Suprapubic skin (tissue), 4 donors: ENCODE measurements at regions not wholly inside any gene's neighbourhood (a gene's known extent, or its start where the extent isn't known, plus 50 kb on each side); places are given as distances from the start of the nearest gene placed in this dataset.

ENCODE experiments used
- DNase-seq, 2 donors: peaks; one replicate each; pipeline ENCODE4 v3.0.0-alpha.2; 2019; ENCODE audit warnings: low spot score in 2 of 2
- H3K27ac ChIP-seq: fragments of 200-600 bp; sonication (generic); one replicate; pipeline ENCODE4 v1.5.1; 2019
- H3K27me3 ChIP-seq: fragments of 200-600 bp; sonication (generic); one replicate; pipeline ENCODE4 v1.5.1; 2019
- H3K36me3 ChIP-seq: fragments of 200-600 bp; sonication (generic); one replicate; pipeline ENCODE4 v1.5.1; 2019
- H3K4me1 ChIP-seq: fragments of 200-600 bp; sonication (generic); one replicate; pipeline ENCODE4 v1.5.1; 2019
- H3K4me3 ChIP-seq: fragments of 200-600 bp; sonication (generic); one replicate; pipeline ENCODE4 v1.5.1; 2019; ENCODE audit warnings: mild to moderate bottlenecking
- H3K9me3 ChIP-seq: fragments of 200-600 bp; sonication (generic); one replicate; pipeline ENCODE4 v1.5.1; 2019
- EP300 ChIP-seq: sonication (generic); formaldehyde crosslinking; IDR thresholded peaks from one replicate; pipeline ENCODE4 v1.6.1; 2017; ENCODE audit warnings: antibody characterized with exemption
- POLR2A ChIP-seq, 2 donors: fragments of 450-650 bp; IDR thresholded peaks; one replicate each; pipeline ENCODE4 v1.6.1; 2017; ENCODE audit warnings: antibody characterized with exemption in 2 of 2, mild to moderate bottlenecking in 2 of 2, moderate library complexity in 2 of 2
- POLR2AphosphoS5 ChIP-seq, 3 donors: sonication (generic); formaldehyde crosslinking; IDR thresholded peaks; one replicate each; pipeline ENCODE4 v1.6.1; 2017; ENCODE audit warnings: antibody characterized with exemption in 3 of 3
- WGBS: methylation state at CpG from one replicate; pipeline ENCODE4 v1.1.5; 2018; 5-methylcytosine and 5-hydroxymethylcytosine counted together
- TF ChIP-seq, protein P1 (sequence below), 2 donors: fragments of 200-600 bp in 1 of 2; fragments of 450-650 bp in 1 of 2; sonication (generic) in 1 of 2; IDR thresholded peaks; one replicate each; pipeline ENCODE4 v1.5.1; 2016 to 2019; ENCODE audit warnings: antibody characterized with exemption in 2 of 2, mild to moderate bottlenecking in 1 of 2, moderate library complexity in 1 of 2

DNA sequence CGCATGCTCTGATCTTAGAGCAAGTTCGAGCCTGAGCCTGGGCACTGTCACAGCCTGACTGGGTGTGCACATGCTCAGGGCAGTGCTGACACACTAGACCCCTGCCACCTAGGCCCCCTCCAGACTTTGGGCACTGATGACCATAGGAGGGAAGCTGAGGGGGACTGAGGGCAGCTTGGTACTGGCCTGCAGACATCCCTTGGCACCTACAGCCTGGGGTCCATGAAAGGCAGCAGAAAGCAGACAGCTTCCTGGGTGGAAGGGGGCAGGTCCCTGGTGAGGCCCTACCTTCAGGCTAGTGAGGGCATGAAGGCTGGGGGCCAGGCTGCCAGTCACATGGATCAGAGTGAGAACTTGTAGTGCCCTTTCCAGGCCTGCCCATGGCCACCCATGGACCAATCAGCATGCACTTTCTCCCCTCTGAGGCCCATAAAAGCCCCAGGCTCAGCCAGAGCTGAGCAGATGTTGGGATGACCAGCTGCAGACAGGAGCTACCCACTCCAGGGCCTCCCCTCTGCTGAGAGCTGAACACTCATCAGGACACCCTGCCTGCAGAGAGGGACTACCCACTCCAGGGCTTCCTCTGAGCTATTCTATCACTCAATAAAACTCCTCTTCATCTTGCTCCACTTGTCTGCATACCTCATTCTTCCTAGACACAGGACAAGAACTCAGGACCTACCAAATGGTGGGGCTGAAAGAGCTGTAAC is 680.8 kb downstream of the MATN1 start:
- DNase-seq, result peak in 1 of 2 donors; percentile 52
- no peak for TF ChIP-seq EP300
- TF ChIP-seq, protein P1, sequence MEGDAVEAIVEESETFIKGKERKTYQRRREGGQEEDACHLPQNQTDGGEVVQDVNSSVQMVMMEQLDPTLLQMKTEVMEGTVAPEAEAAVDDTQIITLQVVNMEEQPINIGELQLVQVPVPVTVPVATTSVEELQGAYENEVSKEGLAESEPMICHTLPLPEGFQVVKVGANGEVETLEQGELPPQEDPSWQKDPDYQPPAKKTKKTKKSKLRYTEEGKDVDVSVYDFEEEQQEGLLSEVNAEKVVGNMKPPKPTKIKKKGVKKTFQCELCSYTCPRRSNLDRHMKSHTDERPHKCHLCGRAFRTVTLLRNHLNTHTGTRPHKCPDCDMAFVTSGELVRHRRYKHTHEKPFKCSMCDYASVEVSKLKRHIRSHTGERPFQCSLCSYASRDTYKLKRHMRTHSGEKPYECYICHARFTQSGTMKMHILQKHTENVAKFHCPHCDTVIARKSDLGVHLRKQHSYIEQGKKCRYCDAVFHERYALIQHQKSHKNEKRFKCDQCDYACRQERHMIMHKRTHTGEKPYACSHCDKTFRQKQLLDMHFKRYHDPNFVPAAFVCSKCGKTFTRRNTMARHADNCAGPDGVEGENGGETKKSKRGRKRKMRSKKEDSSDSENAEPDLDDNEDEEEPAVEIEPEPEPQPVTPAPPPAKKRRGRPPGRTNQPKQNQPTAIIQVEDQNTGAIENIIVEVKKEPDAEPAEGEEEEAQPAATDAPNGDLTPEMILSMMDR (IDR thresholded peaks at IDR 0.05), result no peak
- TF ChIP-seq POLR2A (IDR thresholded peaks at IDR 0.05), result no peak
- TF ChIP-seq POLR2AphosphoS5 (IDR thresholded peaks at IDR 0.05), result no peak

DNA sequence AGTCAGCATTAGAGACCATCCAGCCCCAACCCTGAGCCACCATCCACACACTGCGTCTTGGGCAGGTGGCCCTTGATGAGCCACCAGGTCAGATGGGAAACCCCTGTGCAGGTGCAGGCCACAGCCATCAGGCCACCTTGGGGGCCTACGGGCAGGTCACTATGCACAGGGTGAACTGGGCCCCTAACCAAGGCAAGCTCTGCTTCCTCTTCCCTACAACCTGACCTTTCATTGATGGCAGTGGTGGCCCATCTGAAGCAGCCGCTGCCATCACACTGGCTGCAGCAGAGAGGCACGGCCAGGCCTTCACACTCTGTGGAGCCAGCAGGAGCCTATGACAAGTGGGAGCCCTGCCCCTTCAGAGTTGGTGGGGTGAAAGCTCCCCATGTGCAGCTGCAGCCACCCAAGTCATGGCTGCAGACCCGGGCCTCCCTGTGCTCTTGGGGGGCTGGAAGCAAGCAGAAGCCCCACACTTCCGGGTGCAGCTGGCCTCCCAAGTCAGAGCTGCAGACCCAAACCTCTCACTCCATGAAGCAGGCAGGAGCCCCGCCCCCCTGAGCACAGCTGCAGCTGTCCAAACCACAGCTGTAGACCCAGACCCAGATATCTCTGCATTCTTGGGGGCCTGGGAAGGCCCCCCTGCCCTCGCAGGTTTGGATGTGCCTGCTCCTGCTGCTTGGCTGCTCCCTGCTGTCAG is 681.5 kb downstream of the MATN1 start:
- Histone ChIP-seq H3K36me3 (no peaks in the 10 kb centered on the region), H3K4me3 (no peak overlapping the region), H3K4me1 (no peaks in the 10 kb centered on the region), H3K27me3 (peaks cover 13% of the 10 kb centered on the region), H3K9me3 (no peaks in the 10 kb centered on the region), H3K27ac (no peak overlapping the region)
- no peak for DNase-seq
- 89% methylated on average over 3 of the region's 8 CpGs for WGBS
- no peak for TF ChIP-seq EP300
- no peak for TF ChIP-seq POLR2AphosphoS5 (IDR thresholded peaks at IDR 0.05)
- TF ChIP-seq, protein P1 (IDR thresholded peaks at IDR 0.05), result no peak
- no peak for TF ChIP-seq POLR2A (IDR thresholded peaks at IDR 0.05)

More for the DNA sequence above, 680.8 kb downstream of the MATN1 start:
- 100% methylated on average over 1 of the region's 2 CpGs for WGBS
- Histone ChIP-seq H3K27me3 (peaks cover 18% of the 10 kb centered on the region), H3K27ac (no peak overlapping the region), H3K4me3 (no peak overlapping the region), H3K36me3 (no peaks in the 10 kb centered on the region), H3K4me1 (no peaks in the 10 kb centered on the region), H3K9me3 (no peaks in the 10 kb centered on the region)

DNA sequence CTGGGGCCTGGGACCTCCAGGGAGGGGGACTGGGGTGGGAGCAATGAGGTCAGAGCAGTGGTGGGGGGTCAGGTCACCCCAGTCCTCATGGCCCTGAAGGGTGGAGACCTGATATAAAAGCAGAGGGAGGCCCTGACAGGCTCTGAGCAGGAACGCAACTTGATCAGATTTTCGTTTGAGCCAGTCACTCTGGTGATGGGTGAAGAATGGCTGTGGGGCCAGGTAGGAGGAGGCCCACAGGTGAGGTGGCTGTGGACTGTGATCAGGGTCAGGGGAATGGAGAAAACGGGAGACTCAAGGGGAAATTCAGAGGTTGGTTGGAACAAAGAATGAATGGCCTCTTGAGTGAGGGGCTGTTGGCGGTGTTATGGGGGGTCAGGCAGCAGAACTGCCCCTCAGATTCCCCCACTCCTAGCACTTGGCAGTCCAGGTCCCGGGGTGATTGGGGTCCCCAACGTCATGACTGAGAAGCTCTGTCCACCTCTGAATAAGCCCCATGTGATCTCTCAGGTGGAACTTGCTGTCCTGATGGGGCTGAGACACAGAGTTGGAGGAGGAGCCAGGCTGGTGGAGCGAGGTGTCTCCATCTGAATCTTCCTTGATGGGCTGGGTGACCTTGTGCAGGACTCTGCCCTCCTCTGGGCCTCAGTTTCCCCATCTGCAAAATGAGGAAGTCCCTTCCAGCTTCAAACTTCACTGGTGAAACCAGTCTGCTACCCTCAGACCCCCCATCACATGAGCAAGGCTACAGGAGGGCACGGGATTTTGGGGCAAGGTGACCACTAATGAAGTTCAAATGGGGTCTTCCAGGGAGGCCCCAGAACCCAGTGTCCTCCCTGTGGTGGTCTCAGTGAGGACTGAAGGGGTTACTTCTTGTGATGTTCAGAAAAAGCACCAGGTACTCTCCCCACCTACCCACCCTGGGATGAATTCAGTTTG is 683.0 kb downstream of the MATN1 start:
- TF ChIP-seq EP300 (no peak), POLR2A (IDR thresholded peaks at IDR 0.05) (no peak), POLR2AphosphoS5 (IDR thresholded peaks at IDR 0.05) (no peak)
- TF ChIP-seq, protein P1 (IDR thresholded peaks at IDR 0.05), result no peak
- no peak for DNase-seq
- WGBS, result 81% methylated on average over 8 of the region's 8 CpGs
- Histone ChIP-seq H3K36me3 (no peaks in the 10 kb centered on the region), H3K4me3 (no peak overlapping the region), H3K4me1 (no peaks in the 10 kb centered on the region), H3K27ac (no peak overlapping the region), H3K27me3 (peaks cover 2% of the 10 kb centered on the region), H3K9me3 (no peaks in the 10 kb centered on the region)

DNA sequence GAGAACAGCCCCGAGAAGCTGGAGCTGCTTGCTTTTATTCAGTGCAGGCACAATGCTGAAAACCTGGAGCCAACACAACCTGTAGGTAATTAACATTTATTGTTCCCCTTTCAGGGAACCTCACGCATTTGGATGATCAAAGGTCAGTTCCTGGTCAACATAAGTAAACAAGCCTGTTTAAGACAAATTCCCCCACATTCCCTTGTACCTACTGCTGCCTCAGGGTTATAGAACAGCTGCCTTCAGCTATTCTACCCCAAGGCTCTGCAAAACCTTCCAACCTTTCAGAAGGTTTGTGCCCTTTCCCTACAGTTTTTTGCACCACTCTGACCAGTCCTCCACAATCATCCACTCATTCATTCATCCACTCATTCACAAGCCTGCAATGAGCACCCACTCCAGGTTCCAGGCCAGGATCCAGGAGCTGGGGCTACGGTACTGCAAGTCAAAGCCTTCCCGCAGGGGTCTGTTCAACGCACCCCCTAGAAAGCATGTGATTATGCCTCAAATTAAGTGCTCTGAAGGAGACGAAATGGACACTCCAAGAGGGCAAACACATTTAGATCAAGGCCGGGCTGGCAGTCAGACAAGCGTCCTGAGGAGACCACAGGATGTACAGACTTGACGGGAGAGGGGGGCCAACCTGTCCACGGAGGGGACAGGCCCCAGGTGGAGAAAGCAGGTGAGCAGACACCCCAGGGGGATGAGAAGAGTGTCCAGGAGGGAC is 683.9 kb downstream of the MATN1 start:
- no peaks in the 10 kb centered on the region for H3K36me3 ChIP-seq
- TF ChIP-seq EP300, result no peak
- TF ChIP-seq, protein P1 (IDR thresholded peaks at IDR 0.05), result no peak
- TF ChIP-seq POLR2A (IDR thresholded peaks at IDR 0.05), result no peak
- TF ChIP-seq POLR2AphosphoS5 (IDR thresholded peaks at IDR 0.05), result no peak
- 83% methylated on average over 10 of the region's 10 CpGs for WGBS
- peaks cover 3% of the 10 kb centered on the region for H3K4me1 ChIP-seq
- no peak overlapping the region for H3K27ac ChIP-seq
- no peaks in the 10 kb centered on the region for H3K9me3 ChIP-seq
- no peak overlapping the region for H3K4me3 ChIP-seq
- no peak for DNase-seq
- peaks cover 9% of the 10 kb centered on the region for H3K27me3 ChIP-seq
